ENCODE measurements at regions not wholly inside any gene's neighbourhood (a gene's known extent, or its start where the extent isn't known, plus 50 kb on each side); places are given as distances from the start of the nearest gene placed in this dataset.

GRCh38 chr1:193355178-193355577, 168.8 kb upstream of the B3GALT2 start:
- Histone ChIP-seq H3K36me3 (ENCODE audit: control insufficient read depth, insufficient read depth, low read length) (no peaks in the 10 kb centered on the region), H3K4me3 (ENCODE audit: low read length) (no peak overlapping the region), H3K27ac (ENCODE audit: low read length) (no peak overlapping the region), H3K27me3 (ENCODE audit: control insufficient read depth, insufficient read depth, low read length) (no peaks in the 10 kb centered on the region), H3K9me3 (ENCODE audit: control insufficient read depth, insufficient read depth, low read length) (no peaks in the 10 kb centered on the region), H3K4me1 (ENCODE audit: control insufficient read depth, insufficient read depth, low read length) (no peaks in the 10 kb centered on the region)
- no CpG with 5 or more reads among the region's 2 CpGs for WGBS (ENCODE audit: insufficient coverage, insufficient read length)
- no peak for DNase-seq (ENCODE audit: low read depth, low spot score)

GRCh38 chr1:193348769-193349535, 162.5 kb upstream of the B3GALT2 start:
- Histone ChIP-seq H3K36me3 (ENCODE audit: control insufficient read depth, insufficient read depth, low read length) (no peaks in the 10 kb centered on the region), H3K27me3 (ENCODE audit: control insufficient read depth, insufficient read depth, low read length) (no peaks in the 10 kb centered on the region), H3K27ac (ENCODE audit: low read length) (no peak overlapping the region), H3K4me1 (ENCODE audit: control insufficient read depth, insufficient read depth, low read length) (no peaks in the 10 kb centered on the region), H3K4me3 (ENCODE audit: low read length) (no peak overlapping the region), H3K9me3 (ENCODE audit: control insufficient read depth, insufficient read depth, low read length) (no peaks in the 10 kb centered on the region)
- DNase-seq (ENCODE audit: low read depth, low spot score), result no peak
- no CpG with 5 or more reads among the region's 3 CpGs for WGBS (ENCODE audit: insufficient coverage, insufficient read length)

GRCh38 chr1:193348091-193348768, 161.8 kb upstream of the B3GALT2 start:
- no peak overlapping the region for H3K27ac ChIP-seq (ENCODE audit: low read length)
- no peaks in the 10 kb centered on the region for H3K4me1 ChIP-seq (ENCODE audit: control insufficient read depth, insufficient read depth, low read length)
- no peak for DNase-seq (ENCODE audit: low read depth, low spot score)
- no peaks in the 10 kb centered on the region for H3K36me3 ChIP-seq (ENCODE audit: control insufficient read depth, insufficient read depth, low read length)
- no peak overlapping the region for H3K4me3 ChIP-seq (ENCODE audit: low read length)
- WGBS (ENCODE audit: insufficient coverage, insufficient read length), result no CpG with 5 or more reads among the region's 6 CpGs
- no peaks in the 10 kb centered on the region for H3K9me3 ChIP-seq (ENCODE audit: control insufficient read depth, insufficient read depth, low read length)
- H3K27me3 ChIP-seq (ENCODE audit: control insufficient read depth, insufficient read depth, low read length), result no peaks in the 10 kb centered on the region

DNA sequence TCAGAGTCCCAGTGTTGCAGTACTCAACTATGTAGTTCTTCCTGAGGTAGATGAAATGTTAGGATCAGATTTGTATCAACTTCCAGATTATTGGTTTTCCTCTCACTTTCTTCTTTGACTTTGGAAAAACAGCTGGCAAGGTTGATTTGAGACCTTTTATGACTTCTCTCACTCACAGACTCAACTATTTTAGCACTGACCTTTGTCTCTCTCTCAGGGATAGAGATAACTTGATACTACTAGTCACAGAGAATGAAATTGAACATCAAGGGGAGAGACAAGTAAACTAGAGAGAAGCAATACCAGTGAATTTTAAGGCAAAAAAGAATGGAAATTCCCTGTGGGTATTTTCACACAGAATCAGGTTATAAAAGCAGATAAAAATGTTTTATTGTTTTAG, 159.7 kb upstream of the B3GALT2 start:
- Histone ChIP-seq H3K36me3 (ENCODE audit: control insufficient read depth, insufficient read depth, low read length) (no peaks in the 10 kb centered on the region), H3K27ac (ENCODE audit: low read length) (no peak overlapping the region), H3K4me3 (ENCODE audit: low read length) (no peak overlapping the region), H3K4me1 (ENCODE audit: control insufficient read depth, insufficient read depth, low read length) (no peaks in the 10 kb centered on the region), H3K9me3 (ENCODE audit: control insufficient read depth, insufficient read depth, low read length) (no peaks in the 10 kb centered on the region), H3K27me3 (ENCODE audit: control insufficient read depth, insufficient read depth, low read length) (no peaks in the 10 kb centered on the region)
- no peak for DNase-seq (ENCODE audit: low read depth, low spot score)

DNA sequence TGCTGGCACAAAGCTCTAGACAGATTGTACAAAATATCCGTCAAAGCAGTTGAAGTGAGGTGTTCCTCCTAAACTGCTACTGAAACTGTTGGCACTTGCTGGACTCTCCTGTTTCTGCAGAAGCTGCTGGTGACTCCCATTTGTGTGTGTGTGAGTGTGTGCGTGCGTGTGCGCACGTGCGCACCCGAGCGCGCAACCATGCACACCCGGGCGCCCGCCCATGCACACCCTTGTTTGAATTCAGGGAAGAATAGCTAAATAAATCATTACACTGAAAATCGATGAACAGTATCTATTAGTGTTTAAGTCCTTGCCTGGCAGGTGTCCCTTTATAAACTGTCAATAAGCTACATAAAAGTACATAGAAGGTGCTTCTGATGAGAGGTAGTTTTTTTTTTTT, 156.4 kb upstream of the B3GALT2 start:
- no peaks in the 10 kb centered on the region for H3K36me3 ChIP-seq (ENCODE audit: control insufficient read depth, insufficient read depth, low read length)
- no peak for DNase-seq (ENCODE audit: low read depth, low spot score)
- H3K9me3 ChIP-seq (ENCODE audit: control insufficient read depth, insufficient read depth, low read length), result no peaks in the 10 kb centered on the region
- no peaks in the 10 kb centered on the region for H3K27me3 ChIP-seq (ENCODE audit: control insufficient read depth, insufficient read depth, low read length)
- H3K4me3 ChIP-seq (ENCODE audit: low read length), result no peak overlapping the region
- WGBS (ENCODE audit: insufficient coverage, insufficient read length), result no CpG with 5 or more reads among the region's 13 CpGs
- no peak overlapping the region for H3K27ac ChIP-seq (ENCODE audit: low read length)
- no peaks in the 10 kb centered on the region for H3K4me1 ChIP-seq (ENCODE audit: control insufficient read depth, insufficient read depth, low read length)

GRCh38 chr1:193340331-193340730, 153.9 kb upstream of the B3GALT2 start:
- no peaks in the 10 kb centered on the region for H3K9me3 ChIP-seq (ENCODE audit: control insufficient read depth, insufficient read depth, low read length)
- H3K27me3 ChIP-seq (ENCODE audit: control insufficient read depth, insufficient read depth, low read length), result no peaks in the 10 kb centered on the region
- H3K36me3 ChIP-seq (ENCODE audit: control insufficient read depth, insufficient read depth, low read length), result no peaks in the 10 kb centered on the region
- H3K27ac ChIP-seq (ENCODE audit: low read length), result no peak overlapping the region
- H3K4me3 ChIP-seq (ENCODE audit: low read length), result no peak overlapping the region
- DNase-seq (ENCODE audit: low read depth, low spot score), result no peak
- H3K4me1 ChIP-seq (ENCODE audit: control insufficient read depth, insufficient read depth, low read length), result no peaks in the 10 kb centered on the region

DNA sequence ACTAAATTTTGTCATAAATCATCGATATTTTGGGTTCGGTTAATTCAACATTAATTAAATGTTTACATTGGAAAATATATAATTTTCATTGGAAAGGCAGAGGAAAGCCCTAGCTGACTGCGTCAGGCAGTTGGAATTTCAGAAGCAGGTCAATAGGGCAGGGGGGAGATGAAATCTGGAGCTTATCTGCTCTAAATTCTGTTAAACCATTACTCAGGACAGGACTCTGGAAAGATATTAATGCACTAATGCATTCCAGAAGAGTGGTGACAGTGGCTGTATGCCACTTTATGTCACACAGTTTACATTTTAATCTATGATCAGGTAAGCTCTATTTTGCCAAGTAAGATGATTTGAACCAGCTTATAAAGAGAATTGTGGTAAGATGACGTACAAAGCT, 153.0 kb upstream of the B3GALT2 start:
- Histone ChIP-seq H3K4me3 (ENCODE audit: low read length) (no peak overlapping the region), H3K27ac (ENCODE audit: low read length) (no peak overlapping the region), H3K36me3 (ENCODE audit: control insufficient read depth, insufficient read depth, low read length) (no peaks in the 10 kb centered on the region), H3K9me3 (ENCODE audit: control insufficient read depth, insufficient read depth, low read length) (no peaks in the 10 kb centered on the region), H3K4me1 (ENCODE audit: control insufficient read depth, insufficient read depth, low read length) (no peaks in the 10 kb centered on the region), H3K27me3 (ENCODE audit: control insufficient read depth, insufficient read depth, low read length) (no peaks in the 10 kb centered on the region)
- WGBS (ENCODE audit: insufficient coverage, insufficient read length), result no CpG with 5 or more reads among the region's 4 CpGs
- DNase-seq (ENCODE audit: low read depth, low spot score), result no peak

- DNase-seq (ENCODE audit: low read depth, low spot score), result no peak
- H3K4me1 ChIP-seq (ENCODE audit: control insufficient read depth, insufficient read depth, low read length), result no peaks in the 10 kb centered on the region
- no peak overlapping the region for H3K4me3 ChIP-seq (ENCODE audit: low read length)
- no peaks in the 10 kb centered on the region for H3K36me3 ChIP-seq (ENCODE audit: control insufficient read depth, insufficient read depth, low read length)
- no peaks in the 10 kb centered on the region for H3K9me3 ChIP-seq (ENCODE audit: control insufficient read depth, insufficient read depth, low read length)
- H3K27me3 ChIP-seq (ENCODE audit: control insufficient read depth, insufficient read depth, low read length), result no peaks in the 10 kb centered on the region
- H3K27ac ChIP-seq (ENCODE audit: low read length), result no peak overlapping the region
- no CpG with 5 or more reads among the region's 2 CpGs for WGBS (ENCODE audit: insufficient coverage, insufficient read length)
Measured at GRCh38 chr1:193338194-193338593, 151.8 kb upstream of the B3GALT2 start.

- WGBS (ENCODE audit: insufficient coverage, insufficient read length), result no CpG with 5 or more reads among the region's 1 CpG
- DNase-seq (ENCODE audit: low read depth, low spot score), result peak; percentile 1
- no peaks in the 10 kb centered on the region for H3K9me3 ChIP-seq (ENCODE audit: control insufficient read depth, insufficient read depth, low read length)
- no peak overlapping the region for H3K27ac ChIP-seq (ENCODE audit: low read length)
- H3K27me3 ChIP-seq (ENCODE audit: control insufficient read depth, insufficient read depth, low read length), result no peaks in the 10 kb centered on the region
- no peaks in the 10 kb centered on the region for H3K36me3 ChIP-seq (ENCODE audit: control insufficient read depth, insufficient read depth, low read length)
- H3K4me1 ChIP-seq (ENCODE audit: control insufficient read depth, insufficient read depth, low read length), result no peaks in the 10 kb centered on the region
- H3K4me3 ChIP-seq (ENCODE audit: low read length), result no peak overlapping the region
Measured at GRCh38 chr1:193335806-193336428, 149.5 kb upstream of the B3GALT2 start.

GRCh38 chr1:193333166-193333565, 146.8 kb upstream of the B3GALT2 start:
- H3K27ac ChIP-seq (ENCODE audit: low read length), result no peak overlapping the region
- WGBS (ENCODE audit: insufficient coverage, insufficient read length), result 100% methylated on average over 2 of the region's 3 CpGs
- H3K4me1 ChIP-seq (ENCODE audit: control insufficient read depth, insufficient read depth, low read length), result no peaks in the 10 kb centered on the region
- H3K4me3 ChIP-seq (ENCODE audit: low read length), result no peak overlapping the region
- no peaks in the 10 kb centered on the region for H3K36me3 ChIP-seq (ENCODE audit: control insufficient read depth, insufficient read depth, low read length)
- H3K27me3 ChIP-seq (ENCODE audit: control insufficient read depth, insufficient read depth, low read length), result no peaks in the 10 kb centered on the region
- H3K9me3 ChIP-seq (ENCODE audit: control insufficient read depth, insufficient read depth, low read length), result no peaks in the 10 kb centered on the region
- no peak for DNase-seq (ENCODE audit: low read depth, low spot score)

All from iPS DF 6.9 (cell line).